ENCODE measurements at regions not wholly inside any gene's neighbourhood (a gene's known extent, or its start where the extent isn't known, plus 50 kb on each side); places are given as distances from the start of the nearest gene placed in this dataset.

GRCh38 chr10:125536236-125536635, 146.7 kb downstream of the TEX36 start:
- TF ChIP-seq CTCF (IDR thresholded peaks at IDR 0.05) (no peak), POLR2A (IDR thresholded peaks at IDR 0.05) (no peak), EP300 (IDR thresholded peaks at IDR 0.05) (no peak)

Measured in ovary (tissue), 3 donors.